ENCODE measurements at regions not wholly inside any gene's neighbourhood (a gene's known extent, or its start where the extent isn't known, plus 50 kb on each side); places are given as distances from the start of the nearest gene placed in this dataset.

- Histone ChIP-seq H3K4me2 (ENCODE audit: low read depth, low read length) (no peak overlapping the region), H2AFZ (ENCODE audit: low read length) (no peak overlapping the region), H3K27ac (ENCODE audit: extremely low read length, insufficient read depth, low read length) (no peak overlapping the region), H3K9ac (ENCODE audit: insufficient read depth, low read depth, low read length) (no peak overlapping the region), H3K4me1 (ENCODE audit: insufficient read depth, low read length) (no peaks in the 10 kb centered on the region), H3K4me3 (replicated peaks in 1 of 3; ENCODE audit: insufficient read depth in 1 of 3, low read depth in 2 of 3, low read length in 3 of 3) (no peak overlapping the region), H3K9me3 (ENCODE audit: low read length) (no peaks in the 10 kb centered on the region), H3K27me3 (ENCODE audit: control insufficient read depth in 1 of 2, insufficient read depth in 2 of 2, low read length in 2 of 2) (no peaks in the 10 kb centered on the region; a peak in 2 of 5 replicates), H3K79me2 (ENCODE audit: insufficient read depth, low read length) (no peaks in the 10 kb centered on the region), H3K36me3 (replicated peaks in 1 of 2; ENCODE audit: control insufficient read depth in 1 of 2, insufficient read depth in 2 of 2, low read length in 2 of 2) (no peaks in the 10 kb centered on the region), H4K20me1 (ENCODE audit: insufficient read depth, low read length) (no peaks in the 10 kb centered on the region)
- FAIRE-seq = no peak
- POLR2A ChIA-PET = no interaction called here
- no peak for ATAC-seq
- no peak for TF ChIP-seq ZKSCAN5 (CRISPR knock-in tag; IDR thresholded peaks at IDR 0.05)
- TF ChIP-seq KLF15 (CRISPR knock-in tag; IDR thresholded peaks at IDR 0.05; ENCODE audit: borderline replicate concordance) = no peak
- TF ChIP-seq ETV5 (CRISPR knock-in tag; IDR thresholded peaks at IDR 0.05; ENCODE audit: borderline replicate concordance) = no peak
- no peak for TF ChIP-seq ZMYM2 (CRISPR knock-in tag; IDR thresholded peaks at IDR 0.05)
- no peak for TF ChIP-seq ZNF660 (CRISPR knock-in tag; IDR thresholded peaks at IDR 0.05; ENCODE audit: borderline replicate concordance, low read depth)
- no peak for TF ChIP-seq ZNF530 (CRISPR knock-in tag; IDR thresholded peaks at IDR 0.05; ENCODE audit: low read depth)
- TF ChIP-seq KMT2A (CRISPR knock-in tag; IDR thresholded peaks at IDR 0.05) = no peak
- TF ChIP-seq ATAD3A (CRISPR knock-in tag; IDR thresholded peaks at IDR 0.05) = no peak
- TF ChIP-seq RAD21 (CRISPR knock-in tag; IDR thresholded peaks at IDR 0.05) = no peak
- TF ChIP-seq ZBTB7A (CRISPR knock-in tag; IDR thresholded peaks at IDR 0.05) = no peak
- TF ChIP-seq HDAC1 (CRISPR knock-in tag; IDR thresholded peaks at IDR 0.05) = no peak
- no peak for TF ChIP-seq ZNF382 (CRISPR knock-in tag; IDR thresholded peaks at IDR 0.05; ENCODE audit: borderline replicate concordance)
- no peak for TF ChIP-seq SNAPC2 (CRISPR knock-in tag; IDR thresholded peaks at IDR 0.05)
- TF ChIP-seq ZNF263 (CRISPR knock-in tag; IDR thresholded peaks at IDR 0.05) = no peak
- no peak for TF ChIP-seq ETS1 (CRISPR knock-in tag; IDR thresholded peaks at IDR 0.05)
- TF ChIP-seq TBX2 (CRISPR knock-in tag; IDR thresholded peaks at IDR 0.05; ENCODE audit: borderline replicate concordance) = no peak
- TF ChIP-seq SMAD1 (CRISPR knock-in tag; IDR thresholded peaks at IDR 0.05; ENCODE audit: borderline replicate concordance, low read depth) = no peak
- no peak for TF ChIP-seq ZNF7 (CRISPR knock-in tag; IDR thresholded peaks at IDR 0.05)
- no peak for TF ChIP-seq MBD4 (IDR thresholded peaks at IDR 0.05; ENCODE audit: borderline replicate concordance, low read length)
- no peak for TF ChIP-seq U2AF1 (optimal IDR thresholded peaks at IDR 0.05; ENCODE audit: low read depth, low read length)
- BruUV-seq (replicated peaks) = no TSS peak
- intact Hi-C loops (cut with micrococcal nuclease; ENCODE audit: unreplicated experiment) (no loop called here), in situ Hi-C loops (cut with HindIII; ENCODE audit: extremely low pct_ligation_motif_present, low pct_unique_long_range_greater_than_20kb) (no loop called here)
- 1% methylated on average over 4 of the region's 4 CpGs for WGBS (ENCODE audit: low lambda C conversion rate)
- DNase-seq (ENCODE audit: low spot score) = no peak
- CTCF ChIA-PET (ENCODE audit: low intra/inter-chr PET ratio, low total read pairs) = no interaction called here
These were observed 205.3 kb upstream of the MTNR1B start for GRCh38 chr11:92764128-92764527.
